Fibroblast of gingiva (primary cell): ENCODE measurements at regions not wholly inside any gene's neighbourhood (a gene's known extent, or its start where the extent isn't known, plus 50 kb on each side); places are given as distances from the start of the nearest gene placed in this dataset.

ENCODE experiments used
- DNase-seq: peaks from one replicate; pipeline ENCODE4 v3.0.0-alpha.2; 2011; ENCODE audit warnings: low read depth

DNA sequence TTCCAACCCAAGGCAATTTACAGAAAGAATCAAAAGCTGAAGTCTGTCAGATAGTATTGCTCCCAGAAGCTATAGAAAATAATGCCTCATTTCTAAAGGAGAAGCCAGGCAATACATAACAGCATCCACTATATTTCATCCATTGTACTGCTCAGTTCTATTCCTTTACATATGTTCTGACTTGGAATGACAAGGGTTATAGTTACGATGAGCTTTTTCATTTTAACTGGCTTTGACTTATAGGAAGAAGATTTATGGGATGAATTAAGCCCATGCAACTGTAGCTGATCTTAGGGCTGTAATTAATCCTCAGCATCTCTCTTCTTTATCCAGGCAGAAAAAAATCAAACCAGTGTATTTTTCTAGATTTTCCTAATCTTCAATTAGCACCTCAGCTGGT is 676.3 kb upstream of the CCDC54 start:
- DNase-seq: no peak

DNA sequence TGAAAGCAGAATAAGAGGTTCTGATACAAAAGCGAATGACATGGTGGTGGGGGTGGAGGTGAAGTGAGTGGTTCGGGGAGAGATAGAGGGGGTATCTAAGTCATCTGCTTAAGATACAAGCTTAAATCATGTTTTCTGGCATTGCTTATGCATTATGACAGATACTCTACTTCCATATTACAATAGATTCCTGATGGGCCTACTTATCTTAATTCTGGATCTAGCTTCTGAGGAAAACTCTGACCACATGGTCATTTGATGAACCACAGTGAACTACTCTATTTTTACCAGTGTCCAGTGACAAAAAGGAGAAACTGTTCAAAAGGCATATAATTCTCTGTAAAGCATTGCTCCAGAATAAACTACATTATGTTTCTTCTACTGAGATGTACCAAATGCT is 673.7 kb upstream of the CCDC54 start:
- DNase-seq: no peak

DNA sequence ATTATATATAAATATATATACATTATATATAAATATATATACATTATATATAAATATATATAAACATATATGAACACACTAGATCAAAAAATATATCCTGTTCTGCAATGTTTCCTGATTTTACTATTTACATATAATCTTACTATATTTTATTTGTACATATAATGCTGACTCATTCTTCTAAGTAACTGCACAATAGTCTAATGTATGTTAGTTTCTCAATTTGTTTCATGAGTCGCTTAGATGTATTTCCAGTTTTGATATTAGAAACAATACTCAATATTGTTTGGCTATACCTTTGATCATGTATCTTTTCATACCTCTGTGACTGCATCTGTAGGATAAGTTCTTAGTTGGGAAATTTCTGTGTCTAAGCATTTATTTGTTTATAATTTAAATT is 669.9 kb upstream of the CCDC54 start:
- no peak for DNase-seq

DNA sequence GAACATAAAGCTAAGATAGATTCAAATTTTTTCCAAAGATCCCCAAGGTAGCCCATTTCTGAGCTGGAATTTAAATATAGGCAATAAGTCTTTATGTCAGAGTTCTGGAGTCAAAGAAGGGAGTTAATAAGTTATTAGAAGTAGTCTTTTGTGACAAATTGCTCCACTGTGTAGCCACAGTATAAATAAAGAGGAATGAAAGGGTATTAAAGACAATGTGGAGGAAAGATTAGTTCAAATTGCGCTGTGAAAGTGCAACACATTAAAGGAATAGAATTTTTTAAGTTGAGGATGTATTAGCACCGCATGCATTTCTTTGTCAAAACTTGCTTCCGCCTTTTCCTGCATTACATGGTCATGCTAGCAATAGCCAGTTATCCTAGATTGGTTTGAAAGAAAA is 666.6 kb upstream of the CCDC54 start:
- DNase-seq: no peak

DNA sequence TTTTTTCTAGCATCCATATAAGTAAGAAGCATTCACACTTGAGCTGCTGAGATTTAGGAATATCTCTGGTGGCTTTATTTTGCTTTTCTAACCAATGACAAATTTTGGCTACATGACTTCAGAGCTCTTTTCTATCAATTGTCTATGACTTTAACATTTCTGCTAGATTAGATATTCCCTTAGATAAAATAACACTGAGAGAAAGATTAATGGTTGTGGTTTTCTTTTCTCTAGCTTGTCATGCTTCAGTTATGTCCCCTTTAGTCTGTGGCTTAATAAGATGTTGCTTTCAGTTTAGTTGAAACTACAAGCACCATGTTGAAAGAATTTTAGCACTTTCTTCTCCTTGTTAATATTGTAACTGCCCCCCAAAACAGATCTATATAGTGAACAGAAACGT is 665.6 kb upstream of the CCDC54 start:
- no peak for DNase-seq

DNA sequence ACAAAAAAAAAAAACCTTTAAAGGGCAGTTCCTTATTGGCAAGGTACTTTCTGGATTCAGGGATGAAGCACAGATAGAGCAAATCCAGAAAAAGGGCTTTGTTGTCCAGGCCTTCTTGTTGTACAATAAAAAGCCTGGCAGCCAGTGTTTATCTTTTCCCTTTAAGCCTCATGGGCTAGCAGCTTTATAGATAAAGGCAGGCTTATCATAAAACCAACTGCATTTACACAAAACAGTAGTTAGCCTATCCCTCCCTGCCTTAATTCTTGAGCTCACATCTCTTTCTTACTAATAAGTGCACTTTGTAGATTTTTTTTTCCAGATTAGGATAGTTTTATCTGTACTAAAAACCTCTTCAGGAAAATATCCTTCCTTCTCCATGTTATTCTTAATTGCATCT is 662.8 kb upstream of the CCDC54 start:
- no peak for DNase-seq

DNA sequence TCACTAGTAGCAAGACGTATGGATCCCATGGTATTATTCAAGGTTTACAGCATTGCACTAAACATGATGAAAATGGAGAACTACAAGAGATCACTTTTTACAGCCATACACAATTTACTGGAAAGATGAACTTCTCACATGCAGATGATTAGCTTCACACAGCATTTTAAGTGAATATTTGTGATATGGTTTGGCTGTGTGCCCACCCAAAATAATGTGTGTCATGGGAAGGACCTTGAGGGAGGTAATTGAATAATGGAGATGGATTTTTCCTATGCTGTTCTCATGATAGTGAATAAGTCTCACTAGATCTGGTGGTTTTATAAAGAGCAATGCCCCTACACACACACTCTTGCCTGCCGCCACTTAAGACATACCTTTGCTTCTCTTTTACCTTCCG is 662.0 kb upstream of the CCDC54 start:
- DNase-seq: no peak

DNA sequence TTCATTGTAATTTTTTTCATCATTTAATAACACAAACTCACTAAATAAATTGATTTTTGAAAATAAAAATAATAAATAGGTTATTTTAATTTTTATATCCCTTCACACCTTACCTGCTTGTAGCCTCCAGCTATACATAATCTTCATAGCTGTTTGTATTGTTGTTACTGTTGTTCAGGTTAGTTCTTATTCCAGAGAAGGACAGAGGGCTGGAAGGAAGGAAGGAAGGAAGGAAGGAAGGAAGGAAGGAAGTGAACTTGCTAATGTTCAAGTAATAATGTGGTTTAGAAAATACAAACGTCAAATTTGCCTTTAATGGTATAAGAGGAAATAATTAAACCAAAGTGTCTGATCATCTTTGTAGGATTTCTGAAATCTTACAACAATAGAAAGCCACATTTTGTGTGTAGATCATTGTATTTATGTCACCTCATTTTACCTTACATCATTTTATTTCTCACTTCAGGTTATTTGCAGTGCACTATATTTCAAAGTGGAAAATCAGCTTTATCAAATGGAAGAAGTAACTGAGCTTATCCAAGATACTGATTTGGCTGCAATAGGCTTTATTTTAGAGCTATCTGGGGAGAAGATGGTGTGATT is 660.0 kb upstream of the CCDC54 start:
- no peak for DNase-seq

DNA sequence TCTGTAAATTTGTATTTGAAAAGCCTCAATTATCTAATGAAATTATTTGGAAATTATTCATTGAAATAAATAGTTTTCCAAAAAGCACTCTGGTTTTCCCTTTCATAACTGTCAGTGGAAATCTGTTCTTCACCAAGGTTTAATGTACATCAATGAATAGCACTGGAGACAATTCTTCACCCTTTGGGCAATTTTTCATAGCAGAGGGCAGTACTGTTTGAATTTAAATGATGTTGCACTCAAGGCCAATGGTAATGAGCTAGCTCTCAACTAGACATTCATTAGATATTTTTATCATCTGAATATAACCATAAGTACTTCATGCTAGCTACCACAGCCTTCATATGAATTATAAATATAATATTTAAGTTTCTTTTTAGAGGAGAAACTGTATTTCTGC is 658.2 kb upstream of the CCDC54 start:
- DNase-seq: no peak

DNA sequence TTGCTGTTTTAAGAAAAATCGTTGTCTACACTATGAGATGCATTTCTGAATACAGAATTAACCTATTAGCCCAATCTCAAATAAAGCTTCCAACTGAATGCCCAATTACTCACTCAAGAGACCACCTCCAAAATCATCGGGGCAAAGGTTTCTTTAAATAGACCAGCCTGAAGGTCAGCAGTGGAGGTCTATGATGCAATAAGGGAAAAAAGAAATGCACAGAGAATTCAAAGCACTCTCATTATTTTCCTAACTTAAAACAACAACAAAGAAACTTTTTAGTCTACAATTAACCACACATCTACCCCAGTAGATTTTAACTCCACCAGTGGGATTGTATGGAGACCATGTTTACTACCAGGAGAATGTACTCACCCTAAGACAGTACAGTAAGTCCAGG is 657.7 kb upstream of the CCDC54 start:
- DNase-seq: no peak

DNA sequence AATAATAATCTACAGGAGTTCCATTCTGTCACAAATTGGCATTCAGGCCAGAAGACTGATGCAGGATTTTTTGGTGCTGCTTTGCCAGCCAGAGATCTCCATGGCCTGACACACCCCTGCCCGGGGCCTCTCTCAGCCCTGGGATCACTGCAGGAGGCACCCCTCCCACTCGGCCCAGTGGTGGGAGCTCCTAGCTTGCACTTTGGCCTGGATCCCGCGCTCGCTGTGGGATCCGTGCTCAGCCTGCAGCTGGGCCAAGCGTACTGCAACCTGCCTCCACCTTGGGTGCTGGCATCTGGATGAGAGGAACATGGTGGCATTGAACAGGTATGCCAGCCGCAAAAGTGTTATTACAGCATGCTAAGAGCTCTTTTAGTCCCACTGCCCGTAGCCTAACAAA is 656.7 kb upstream of the CCDC54 start:
- DNase-seq: no peak

DNA sequence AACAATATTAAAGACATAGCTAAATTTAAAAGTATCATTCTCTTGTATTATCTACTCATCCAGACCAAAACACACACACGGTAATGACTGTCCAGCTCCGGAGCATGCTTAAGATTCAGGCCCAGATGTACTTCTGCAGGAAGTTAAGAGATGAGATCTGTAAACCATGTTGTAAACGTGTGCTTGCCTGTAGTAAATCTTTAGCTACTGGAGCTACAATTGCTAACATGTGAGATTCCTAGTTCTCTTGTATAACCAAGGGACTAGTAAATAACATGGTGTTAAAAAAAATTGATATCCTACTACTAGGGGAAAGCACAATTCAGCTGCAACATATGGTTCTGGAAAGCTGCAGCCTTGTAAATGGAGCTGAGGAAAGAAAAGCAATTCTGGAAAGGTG is 651.7 kb upstream of the CCDC54 start:
- no peak for DNase-seq

DNA sequence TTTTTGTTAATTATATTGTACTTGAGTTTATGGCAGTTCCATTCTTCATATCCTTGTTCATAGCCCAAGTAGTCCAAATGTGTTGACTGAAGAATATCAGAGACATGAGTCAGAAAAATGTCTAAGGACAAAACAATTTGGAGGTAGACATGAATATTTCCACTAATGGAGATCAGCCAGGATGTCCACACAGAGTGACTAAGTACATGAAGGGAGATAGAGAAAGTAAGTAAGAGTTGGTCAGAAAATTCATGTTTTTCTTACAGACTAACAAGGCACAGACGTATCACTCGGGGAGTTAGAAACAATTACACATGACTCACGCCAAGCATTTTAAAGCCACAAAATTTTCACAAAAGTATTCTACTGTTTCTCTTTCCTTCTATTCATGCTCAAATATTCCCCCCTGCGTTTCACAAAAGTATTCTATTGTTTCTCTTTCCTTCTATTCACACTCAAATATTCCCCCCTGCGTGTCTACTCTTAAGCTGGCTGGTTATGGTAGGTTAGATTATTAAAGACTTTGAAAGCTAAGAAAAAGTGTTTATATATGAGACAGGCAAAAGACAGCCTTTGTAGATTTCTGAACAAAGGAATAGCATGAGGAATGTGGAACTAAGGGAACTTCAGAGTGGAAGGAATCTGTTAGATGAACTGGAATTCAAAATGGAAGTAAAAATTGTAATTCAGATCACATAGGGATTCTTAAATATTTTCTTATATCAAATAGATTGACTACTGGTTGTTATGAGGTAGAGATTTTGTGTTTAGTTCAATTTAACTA is 648.7 kb upstream of the CCDC54 start:
- peak; percentile 89 for DNase-seq

DNA sequence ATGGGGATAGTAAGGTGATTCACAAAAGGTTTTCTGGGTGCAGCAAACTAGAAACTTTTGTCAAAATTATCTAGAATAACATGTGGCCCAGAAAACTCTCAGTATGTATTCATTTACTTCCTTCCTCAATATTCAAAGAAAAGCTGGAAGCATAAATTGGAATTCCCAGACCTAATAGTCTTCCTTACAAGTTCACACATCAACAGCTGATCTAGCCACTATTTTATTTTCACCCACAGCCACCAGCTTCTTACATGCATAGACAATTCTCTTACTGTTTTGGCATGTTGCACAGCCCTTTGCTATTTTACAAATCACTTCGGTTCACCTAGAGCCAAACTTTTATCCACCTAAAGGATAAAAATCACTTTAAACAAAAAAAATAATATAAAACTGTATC is 647.8 kb upstream of the CCDC54 start:
- DNase-seq: no peak

DNA sequence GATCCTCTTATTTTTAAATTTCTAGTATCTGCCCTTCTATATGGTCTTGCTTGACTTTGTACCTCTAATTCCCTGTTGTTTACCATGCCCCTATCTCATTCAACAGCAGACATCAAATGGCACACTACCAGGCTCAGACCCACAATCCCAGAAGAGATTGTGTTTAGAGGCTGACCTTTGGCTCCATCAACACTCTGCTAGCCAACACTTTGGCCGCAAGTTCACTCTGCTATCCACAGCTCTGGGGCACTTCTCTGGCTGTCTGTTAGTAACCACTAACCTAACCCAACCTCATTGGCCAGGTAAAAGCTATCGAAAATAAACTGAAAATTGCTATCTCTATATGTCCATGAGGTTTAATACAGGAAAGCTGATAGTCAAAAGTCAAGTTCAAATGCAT is 646.0 kb upstream of the CCDC54 start:
- no peak for DNase-seq

DNA sequence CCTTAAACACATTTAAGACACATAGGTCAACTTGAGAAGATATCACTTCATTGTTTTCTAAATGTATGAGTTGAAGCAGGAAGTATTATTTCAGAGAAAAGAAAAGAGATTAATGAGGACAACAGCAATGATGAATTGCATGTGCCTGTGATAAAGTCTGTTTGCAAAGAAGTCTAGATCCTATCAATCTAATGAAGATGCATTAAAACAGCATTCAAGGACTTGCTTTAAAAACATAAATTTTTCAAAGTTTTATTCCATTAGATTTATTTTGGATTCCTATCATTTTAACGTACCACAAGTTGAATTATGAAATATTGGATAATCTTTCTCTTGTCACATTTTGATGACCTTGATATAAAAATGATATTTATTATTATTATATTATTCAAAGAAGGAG is 642.5 kb upstream of the CCDC54 start:
- no peak for DNase-seq

DNA sequence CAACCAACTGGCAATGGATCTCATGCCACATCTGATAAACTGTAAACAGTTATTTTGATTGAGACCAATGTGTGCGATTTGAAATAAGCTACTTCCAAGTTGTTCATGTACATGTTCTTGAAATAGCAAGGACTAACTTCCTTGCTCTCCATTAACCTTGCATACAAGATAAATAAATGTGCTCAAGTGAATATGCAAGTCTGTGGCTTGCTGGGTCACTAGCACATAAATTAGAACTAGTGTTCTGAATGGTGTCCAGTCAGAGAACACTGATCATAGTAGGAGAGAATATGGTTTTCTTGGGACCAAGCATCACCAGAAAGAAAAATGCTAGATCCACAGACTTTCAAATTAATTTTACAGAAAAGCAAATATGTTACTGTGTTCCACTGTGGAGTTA is 640.0 kb upstream of the CCDC54 start:
- DNase-seq: no peak

DNA sequence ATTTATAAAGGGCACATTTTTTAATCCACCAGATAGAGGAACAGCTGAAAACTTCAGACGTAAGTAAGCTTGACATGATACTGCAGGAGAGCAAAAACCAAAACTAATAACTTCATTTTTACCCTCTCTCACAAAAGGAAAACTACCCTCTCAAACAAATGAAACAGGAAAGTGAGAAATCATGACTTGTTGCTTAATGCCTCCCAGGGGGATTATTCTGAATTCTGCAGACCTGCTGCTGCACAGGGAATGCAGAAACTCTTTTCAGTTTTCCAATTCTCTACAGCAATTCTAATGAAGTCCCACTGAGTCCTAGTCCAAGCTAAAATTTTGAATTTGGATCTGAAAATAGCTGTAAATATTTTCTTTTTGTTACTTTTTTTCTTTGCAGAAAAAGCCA is 637.1 kb upstream of the CCDC54 start:
- DNase-seq: peak; percentile 36

DNA sequence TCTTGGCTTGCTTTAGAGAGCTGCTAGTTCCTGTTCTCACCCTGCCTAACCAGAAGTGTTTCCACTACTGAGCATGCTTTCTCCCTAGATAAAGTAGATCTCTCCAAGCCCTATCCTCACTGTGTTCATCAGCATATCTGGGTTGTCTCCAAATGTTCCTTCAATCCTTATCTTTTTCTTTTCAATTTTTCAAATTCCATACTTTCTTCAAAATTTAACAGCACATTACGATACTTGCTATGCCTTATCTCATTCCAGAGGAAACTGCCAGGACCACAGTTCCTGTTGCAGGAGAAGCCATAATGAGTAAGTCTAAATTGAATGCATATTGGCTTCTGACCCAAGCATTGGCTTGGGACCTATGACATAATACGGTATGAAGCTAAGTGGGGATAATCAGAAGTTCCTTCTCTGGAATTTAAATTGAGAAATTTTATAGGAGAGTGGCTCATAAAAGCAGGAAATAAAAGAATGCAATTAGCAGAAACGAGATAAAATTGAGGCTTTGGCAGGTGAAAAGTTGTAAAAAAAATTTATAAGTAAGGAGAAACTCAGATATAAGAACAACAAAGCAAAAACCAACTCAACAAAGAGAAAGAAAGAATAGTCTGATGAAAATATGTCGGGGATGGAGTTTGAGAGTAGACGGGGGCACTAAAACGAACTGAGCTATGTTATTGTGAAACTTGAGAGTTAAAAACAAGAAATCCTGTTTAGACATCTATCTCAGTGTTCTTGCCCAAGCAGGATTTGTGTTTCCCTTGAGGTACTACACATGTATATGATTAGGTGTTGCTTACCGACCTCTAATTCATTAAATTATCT is 631.7 kb upstream of the CCDC54 start:
- peak; percentile 8 for DNase-seq

DNA sequence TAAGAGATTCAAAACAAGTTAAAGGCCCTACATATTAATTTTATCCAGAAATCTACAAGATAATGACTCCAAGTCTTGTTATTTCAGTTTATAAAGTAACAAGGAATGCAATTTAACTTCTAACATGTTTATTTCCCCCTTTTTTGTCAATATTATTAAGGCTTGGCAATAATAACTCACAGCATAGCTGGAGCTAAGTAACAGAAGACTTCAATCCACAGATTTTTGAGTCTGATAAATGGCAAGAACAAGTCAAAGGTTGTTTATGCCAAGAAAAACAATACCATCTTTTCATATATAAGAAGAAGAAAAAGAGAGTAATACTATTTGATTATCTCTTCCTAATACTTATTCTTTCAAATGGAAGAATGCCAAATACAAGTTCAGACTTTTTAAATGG is 631.0 kb upstream of the CCDC54 start:
- DNase-seq: no peak

DNA sequence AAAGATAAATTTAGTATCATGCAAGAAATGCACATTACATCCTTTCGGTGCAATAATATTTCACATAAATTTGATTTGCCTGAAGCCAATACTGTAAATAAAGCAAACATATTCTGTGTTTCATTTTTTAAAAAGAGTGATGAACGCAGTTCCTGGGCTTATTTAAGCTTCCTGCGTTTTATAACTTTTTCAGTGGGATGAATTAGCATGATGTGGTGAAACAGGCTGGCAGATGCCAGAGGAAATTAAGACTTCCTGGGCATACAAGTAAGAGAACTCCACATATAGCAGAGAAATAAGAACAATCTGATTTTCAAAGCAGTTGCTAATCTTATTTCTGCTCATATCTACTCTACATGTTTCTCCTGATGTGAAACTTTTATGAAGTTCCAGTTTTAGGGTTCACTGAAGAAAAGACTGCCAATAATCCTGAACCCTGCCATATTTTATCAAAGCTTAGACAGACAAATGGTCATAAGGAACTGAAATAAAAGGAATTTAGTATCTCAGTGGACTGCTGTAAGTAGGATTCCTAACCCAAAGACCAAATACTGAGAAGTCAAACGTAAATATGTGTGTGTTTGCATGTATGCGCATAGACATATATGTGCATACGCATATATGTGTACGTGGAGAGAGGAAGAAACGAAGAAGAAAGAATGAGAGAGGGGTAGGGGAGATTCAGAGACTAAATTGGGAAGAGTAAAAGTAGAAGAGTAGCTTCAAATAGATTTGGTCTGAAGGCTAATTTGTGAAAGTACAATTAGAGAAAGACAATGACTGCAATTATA is 628.6 kb upstream of the CCDC54 start:
- DNase-seq: no peak

DNA sequence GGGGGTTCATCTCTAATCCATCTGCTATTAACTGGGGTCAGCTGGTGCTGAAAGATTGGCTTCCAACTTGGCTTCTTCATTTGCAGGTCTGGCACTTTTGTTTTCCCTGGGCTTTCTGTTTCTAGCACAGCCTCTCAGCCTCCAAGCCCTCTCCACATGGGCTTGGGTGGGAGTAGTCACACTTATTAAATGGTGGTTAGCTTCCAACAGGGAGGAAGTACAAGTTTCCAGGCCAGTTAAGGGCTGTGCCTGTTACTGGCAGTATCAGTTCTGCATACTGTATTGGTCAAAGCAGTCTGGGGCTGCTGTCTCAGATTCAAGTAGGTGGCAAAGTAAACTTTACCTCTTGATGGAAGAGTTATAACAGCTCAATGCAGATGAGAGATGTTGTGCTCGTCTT is 627.1 kb upstream of the CCDC54 start:
- no peak for DNase-seq

DNA sequence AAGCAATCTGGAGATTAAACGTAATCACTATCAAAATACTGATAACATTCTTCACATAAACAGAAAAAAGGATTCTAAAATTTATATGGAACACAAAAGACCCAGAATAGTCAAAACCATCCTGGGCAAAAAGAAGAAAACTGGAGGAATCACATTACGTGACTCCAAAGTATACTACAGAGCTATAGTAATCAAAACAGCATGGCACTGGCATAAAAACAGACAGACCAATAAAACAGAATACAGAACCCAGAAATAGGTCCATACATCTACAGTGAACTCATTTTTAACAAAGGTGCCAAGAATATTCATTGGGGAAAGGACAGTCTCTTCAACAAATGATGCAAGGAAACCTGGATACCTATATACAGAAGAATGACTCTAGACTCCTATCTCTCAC is 621.9 kb upstream of the CCDC54 start:
- no peak for DNase-seq
